Naive B cell (primary cell): ENCODE measurements at regions not wholly inside any gene's neighbourhood (a gene's known extent, or its start where the extent isn't known, plus 50 kb on each side); places are given as distances from the start of the nearest gene placed in this dataset.

ENCODE experiments used
- ATAC-seq, 2 donors: fragments of 150-1000 bp; cut with Tn5 transposase; 2 replicates each; pipeline ENCODE4 v1.10.0; 2021; ENCODE audit warnings: low read depth in 2 of 2, mild to moderate bottlenecking in 2 of 2, moderate library complexity in 2 of 2
- DNase-seq: peaks from one replicate; pipeline ENCODE4 v3.0.0; 2022
- H3K27ac Mint-ChIP-seq, 6 donors: one replicate each; pipeline ENCODE4 v1.8.0; 2020 to 2022; ENCODE audit warnings: mild to moderate bottlenecking in 6 of 6, mixed read lengths in 6 of 6, moderate library complexity in 5 of 6, inconsistent platforms in 2 of 6
- H3K27me3 Mint-ChIP-seq, 3 donors: one replicate each; pipeline ENCODE4 v1.8.0; 2021 to 2022; ENCODE audit warnings: mixed read lengths in 3 of 3, mild to moderate bottlenecking in 1 of 3
- H3K36me3 Mint-ChIP-seq, 2 donors: one replicate each; pipeline ENCODE4 v1.8.0; 2020 to 2022; ENCODE audit warnings: mixed read lengths in 2 of 2, inconsistent platforms in 1 of 2, mild to moderate bottlenecking in 1 of 2
- H3K4me1 Mint-ChIP-seq, 3 donors: one replicate each; pipeline ENCODE4 v1.8.0; 2020 to 2022; ENCODE audit warnings: mixed read lengths in 3 of 3, inconsistent platforms in 1 of 3, mild to moderate bottlenecking in 1 of 3, moderate library complexity in 1 of 3
- H3K4me3 Mint-ChIP-seq, 8 donors: one replicate each; pipeline ENCODE4 v1.8.0; 2020 to 2022; ENCODE audit warnings: mild to moderate bottlenecking in 8 of 8, mixed read lengths in 8 of 8, moderate library complexity in 8 of 8, inconsistent platforms in 2 of 8
- H3K9me3 Mint-ChIP-seq, 7 donors: one replicate each; pipeline ENCODE4 v1.8.0; 2020 to 2022; ENCODE audit warnings: mixed read lengths in 7 of 7, mild to moderate bottlenecking in 5 of 7, inconsistent platforms in 2 of 7, moderate library complexity in 1 of 7

GRCh38 chr2:78845664-78846185 is 179.8 kb upstream of the REG3G start:
- peaks cover 0 to 6% (median 0%) of the 10 kb centered on the region in 7 donors for H3K9me3 Mint-ChIP-seq
- no peak overlapping the region for H3K27ac Mint-ChIP-seq
- H3K27me3 Mint-ChIP-seq, result no peaks in the 10 kb centered on the region
- no peaks in the 10 kb centered on the region for H3K36me3 Mint-ChIP-seq
- DNase-seq (no peak), ATAC-seq (no peak)
- no peak overlapping the region for H3K4me3 Mint-ChIP-seq
- H3K4me1 Mint-ChIP-seq, result no peaks in the 10 kb centered on the region

- H3K4me3 Mint-ChIP-seq, result no peak overlapping the region
- ATAC-seq (no peak), DNase-seq (no peak)
- H3K9me3 Mint-ChIP-seq, result peaks cover 0 to 4% (median 1%) of the 10 kb centered on the region in 7 donors
- no peaks in the 10 kb centered on the region for H3K36me3 Mint-ChIP-seq
- no peaks in the 10 kb centered on the region for H3K27me3 Mint-ChIP-seq
- H3K27ac Mint-ChIP-seq, result no peak overlapping the region
- no peaks in the 10 kb centered on the region for H3K4me1 Mint-ChIP-seq
Measured at GRCh38 chr2:78861546-78861945, 164.0 kb upstream of the REG3G start.

- H3K27me3 Mint-ChIP-seq, result no peaks in the 10 kb centered on the region
- no peak overlapping the region for H3K27ac Mint-ChIP-seq
- no peak overlapping the region for H3K4me3 Mint-ChIP-seq
- ATAC-seq (no peak), DNase-seq (no peak)
- no peaks in the 10 kb centered on the region for H3K4me1 Mint-ChIP-seq
- no peaks in the 10 kb centered on the region for H3K36me3 Mint-ChIP-seq
- H3K9me3 Mint-ChIP-seq, result peaks cover 0 to 4% (median 0%) of the 10 kb centered on the region in 7 donors
Measured at GRCh38 chr2:78864205-78864604, 161.3 kb upstream of the REG3G start.

GRCh38 chr2:78865667-78866066 is 159.8 kb upstream of the REG3G start:
- no peak for DNase-seq
- H3K4me1 Mint-ChIP-seq, result no peaks in the 10 kb centered on the region
- H3K9me3 Mint-ChIP-seq, result peaks cover 0 to 4% (median 0%) of the 10 kb centered on the region in 7 donors
- ATAC-seq, result no peak
- no peak overlapping the region for H3K27ac Mint-ChIP-seq
- H3K36me3 Mint-ChIP-seq, result no peaks in the 10 kb centered on the region
- no peaks in the 10 kb centered on the region for H3K27me3 Mint-ChIP-seq
- no peak overlapping the region for H3K4me3 Mint-ChIP-seq

GRCh38 chr2:78870343-78870967 is 155.0 kb upstream of the REG3G start:
- H3K36me3 Mint-ChIP-seq, result no peaks in the 10 kb centered on the region
- H3K9me3 Mint-ChIP-seq, result peaks cover 0 to 9% (median 0%) of the 10 kb centered on the region in 7 donors
- H3K4me1 Mint-ChIP-seq, result no peaks in the 10 kb centered on the region
- H3K27me3 Mint-ChIP-seq, result no peaks in the 10 kb centered on the region
- H3K27ac Mint-ChIP-seq, result no peak overlapping the region
- H3K4me3 Mint-ChIP-seq, result no peak overlapping the region
- no peak for ATAC-seq
- no peak for DNase-seq

- Mint-ChIP-seq H3K9me3 (peaks cover 0 to 9% (median 0%) of the 10 kb centered on the region in 7 donors), H3K4me3 (no peak overlapping the region), H3K4me1 (no peaks in the 10 kb centered on the region), H3K27ac (peak overlapping the region in 1 of 6 donors; percentile 1), H3K27me3 (no peaks in the 10 kb centered on the region), H3K36me3 (no peaks in the 10 kb centered on the region)
- no peak for ATAC-seq
- DNase-seq, result no peak
Measured at GRCh38 chr2:78873526-78873925, 152.0 kb upstream of the REG3G start.

GRCh38 chr2:78876316-78876688 is 149.2 kb upstream of the REG3G start:
- Mint-ChIP-seq H3K27me3 (no peaks in the 10 kb centered on the region), H3K27ac (no peak overlapping the region), H3K4me3 (no peak overlapping the region), H3K36me3 (no peaks in the 10 kb centered on the region), H3K9me3 (peaks cover 0 to 9% (median 0%) of the 10 kb centered on the region in 7 donors), H3K4me1 (no peaks in the 10 kb centered on the region)
- no peak for DNase-seq
- no peak for ATAC-seq

- Mint-ChIP-seq H3K27ac (no peak overlapping the region), H3K9me3 (peaks cover 0 to 4% (median 0%) of the 10 kb centered on the region in 7 donors), H3K27me3 (no peaks in the 10 kb centered on the region), H3K4me1 (no peaks in the 10 kb centered on the region), H3K36me3 (no peaks in the 10 kb centered on the region), H3K4me3 (no peak overlapping the region)
- ATAC-seq, result no peak
- no peak for DNase-seq
Measured at GRCh38 chr2:78887446-78887845, 138.1 kb upstream of the REG3G start.

GRCh38 chr2:78890935-78891334 is 134.6 kb upstream of the REG3G start:
- Mint-ChIP-seq H3K9me3 (peaks cover 0 to 3% (median 2%) of the 10 kb centered on the region in 7 donors), H3K36me3 (no peaks in the 10 kb centered on the region), H3K27ac (no peak overlapping the region), H3K4me1 (no peaks in the 10 kb centered on the region), H3K27me3 (no peaks in the 10 kb centered on the region), H3K4me3 (no peak overlapping the region)
- DNase-seq (no peak), ATAC-seq (no peak)

- no peak overlapping the region for H3K4me3 Mint-ChIP-seq
- DNase-seq, result no peak
- H3K4me1 Mint-ChIP-seq, result no peaks in the 10 kb centered on the region
- no peaks in the 10 kb centered on the region for H3K27me3 Mint-ChIP-seq
- H3K36me3 Mint-ChIP-seq, result no peaks in the 10 kb centered on the region
- peaks cover 0 to 6% (median 2%) of the 10 kb centered on the region in 7 donors for H3K9me3 Mint-ChIP-seq
- ATAC-seq, result no peak
- no peak overlapping the region for H3K27ac Mint-ChIP-seq
Measured at GRCh38 chr2:78892295-78892694, 133.2 kb upstream of the REG3G start.

GRCh38 chr2:78895022-78895421 is 130.5 kb upstream of the REG3G start:
- Mint-ChIP-seq H3K9me3 (peaks cover 0 to 10% (median 0%) of the 10 kb centered on the region in 7 donors), H3K36me3 (no peaks in the 10 kb centered on the region)
- ATAC-seq, result no peak

GRCh38 chr2:78896536-78896935 is 129.0 kb upstream of the REG3G start:
- DNase-seq (no peak), ATAC-seq (no peak)
- H3K36me3 Mint-ChIP-seq, result no peaks in the 10 kb centered on the region
- peaks cover 0 to 10% (median 0%) of the 10 kb centered on the region in 7 donors for H3K9me3 Mint-ChIP-seq
- no peak overlapping the region for H3K27ac Mint-ChIP-seq
- H3K4me3 Mint-ChIP-seq, result no peak overlapping the region
- no peaks in the 10 kb centered on the region for H3K4me1 Mint-ChIP-seq
- H3K27me3 Mint-ChIP-seq, result peaks cover 0 to 9% (median 0%) of the 10 kb centered on the region in 3 donors

More at GRCh38 chr2:78895022-78895421, 130.5 kb upstream of the REG3G start:
- H3K4me3 Mint-ChIP-seq, result no peak overlapping the region
- peaks cover 0 to 9% (median 0%) of the 10 kb centered on the region in 3 donors for H3K27me3 Mint-ChIP-seq
- no peak for DNase-seq
- H3K4me1 Mint-ChIP-seq, result no peaks in the 10 kb centered on the region
- no peak overlapping the region for H3K27ac Mint-ChIP-seq

GRCh38 chr2:78907089-78907488 is 118.4 kb upstream of the REG3G start:
- Mint-ChIP-seq H3K9me3 (peaks cover 0 to 8% (median 1%) of the 10 kb centered on the region in 7 donors), H3K4me1 (no peaks in the 10 kb centered on the region), H3K27me3 (peaks cover 0 to 3% (median 0%) of the 10 kb centered on the region in 3 donors), H3K36me3 (no peaks in the 10 kb centered on the region), H3K4me3 (no peak overlapping the region), H3K27ac (peak overlapping the region in 1 of 6 donors; percentile 60)
- ATAC-seq (no peak), DNase-seq (no peak)

- DNase-seq, result no peak
- Mint-ChIP-seq H3K36me3 (no peaks in the 10 kb centered on the region), H3K27ac (no peak overlapping the region), H3K27me3 (peaks cover 0 to 3% (median 0%) of the 10 kb centered on the region in 3 donors), H3K4me1 (no peaks in the 10 kb centered on the region), H3K4me3 (no peak overlapping the region), H3K9me3 (peaks cover 0 to 8% (median 1%) of the 10 kb centered on the region in 7 donors)
- no peak for ATAC-seq
Measured at GRCh38 chr2:78908973-78909372, 116.5 kb upstream of the REG3G start.
